SJSA1 (cell line): ENCODE measurements at regions not wholly inside any gene's neighbourhood (a gene's known extent, or its start where the extent isn't known, plus 50 kb on each side); places are given as distances from the start of the nearest gene placed in this dataset.

Source experiments
- DNase-seq, 2 experiments: peaks; one replicate each; pipeline ENCODE4 v3.0.0-alpha.2; 2015 to 2020; ENCODE audit warnings: low spot score in 2 of 2, low read depth in 1 of 2
- H3K27ac ChIP-seq: fragments of 250-450 bp; sonication (Bioruptor Pico); 2 replicates; pipeline ENCODE4 v1.5.1; 2020; ENCODE audit warnings: mild to moderate bottlenecking, moderate library complexity
- H3K27me3 ChIP-seq: fragments of 250-450 bp; sonication (Bioruptor Pico); replicated peaks from 2 replicates; pipeline ENCODE4 v1.5.1; 2020; ENCODE audit warnings: mild to moderate bottlenecking, moderate library complexity
- H3K36me3 ChIP-seq: fragments of 250-450 bp; sonication (Bioruptor Pico); 2 replicates; pipeline ENCODE4 v1.5.1; 2020; ENCODE audit warnings: mild to moderate bottlenecking
- H3K4me1 ChIP-seq: fragments of 250-450 bp; sonication (Bioruptor Pico); replicated peaks from 2 replicates; pipeline ENCODE4 v1.6.1; 2021; ENCODE audit warnings: mild to moderate bottlenecking
- H3K4me3 ChIP-seq: fragments of 250-450 bp; sonication (Bioruptor Pico); 2 replicates; pipeline ENCODE4 v1.5.1; 2020; ENCODE audit warnings: mild to moderate bottlenecking
- H3K9me3 ChIP-seq: fragments of 250-450 bp; sonication (Bioruptor Pico); replicated peaks from 2 replicates; pipeline ENCODE4 v1.5.1; 2020; ENCODE audit warnings: mild to moderate bottlenecking

DNA sequence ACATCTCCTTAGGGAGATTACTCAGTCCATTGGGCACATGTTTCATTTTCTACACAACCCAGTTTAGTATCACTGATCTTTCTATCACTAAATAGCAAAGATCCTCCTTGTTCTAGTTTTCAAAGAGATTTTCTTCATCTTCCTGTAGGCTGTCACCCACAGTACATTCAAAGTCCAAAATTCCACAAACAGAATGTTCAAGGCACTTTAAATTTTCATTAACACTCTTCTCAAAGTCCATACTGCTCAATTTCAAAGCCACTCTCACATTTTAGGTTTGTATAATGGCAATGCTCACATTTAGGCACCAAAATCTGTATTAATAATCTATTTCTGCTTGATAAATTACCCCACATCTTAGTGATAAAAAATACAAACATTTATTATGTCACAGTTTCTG is 152.8 kb downstream of the FSIP2 start:
- H3K4me3 ChIP-seq, result no peak overlapping the region
- H3K27me3 ChIP-seq, result no peaks in the 10 kb centered on the region
- H3K36me3 ChIP-seq, result no peaks in the 10 kb centered on the region
- no peak for DNase-seq
- H3K4me1 ChIP-seq, result no peaks in the 10 kb centered on the region
- H3K9me3 ChIP-seq, result no peaks in the 10 kb centered on the region
- no peak overlapping the region for H3K27ac ChIP-seq

DNA sequence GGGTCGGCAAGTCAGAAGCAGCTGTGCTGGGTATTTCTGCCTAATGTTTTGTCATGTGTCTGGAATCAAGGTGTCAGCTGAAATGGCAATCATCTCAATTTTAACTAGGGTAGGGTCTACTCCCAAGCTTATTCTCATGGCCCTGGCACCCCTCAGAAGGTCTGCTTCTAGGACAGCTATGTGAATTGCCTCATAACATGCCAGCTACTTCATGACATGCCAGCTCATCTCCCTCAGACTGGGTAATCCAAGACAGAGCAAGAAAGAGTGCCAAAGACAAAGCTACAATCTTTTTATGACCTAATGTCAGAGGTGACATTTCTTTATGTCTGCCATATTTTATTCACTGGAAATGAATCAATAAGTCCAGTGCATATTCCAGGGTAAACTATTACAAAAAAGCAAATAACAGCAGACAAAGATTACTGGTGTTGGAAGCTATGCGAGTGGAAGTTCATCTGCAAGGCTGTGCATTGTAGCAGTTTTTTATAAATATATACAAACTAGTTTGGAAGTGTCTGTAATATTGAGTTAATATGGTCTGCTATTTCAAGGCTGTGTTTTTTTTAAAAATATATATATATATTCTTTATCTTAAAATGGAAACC is 153.3 kb downstream of the FSIP2 start:
- Histone ChIP-seq H3K4me1 (no peaks in the 10 kb centered on the region), H3K27me3 (no peaks in the 10 kb centered on the region), H3K36me3 (no peaks in the 10 kb centered on the region), H3K27ac (no peak overlapping the region), H3K4me3 (no peak overlapping the region), H3K9me3 (no peaks in the 10 kb centered on the region)
- no peak for DNase-seq

DNA sequence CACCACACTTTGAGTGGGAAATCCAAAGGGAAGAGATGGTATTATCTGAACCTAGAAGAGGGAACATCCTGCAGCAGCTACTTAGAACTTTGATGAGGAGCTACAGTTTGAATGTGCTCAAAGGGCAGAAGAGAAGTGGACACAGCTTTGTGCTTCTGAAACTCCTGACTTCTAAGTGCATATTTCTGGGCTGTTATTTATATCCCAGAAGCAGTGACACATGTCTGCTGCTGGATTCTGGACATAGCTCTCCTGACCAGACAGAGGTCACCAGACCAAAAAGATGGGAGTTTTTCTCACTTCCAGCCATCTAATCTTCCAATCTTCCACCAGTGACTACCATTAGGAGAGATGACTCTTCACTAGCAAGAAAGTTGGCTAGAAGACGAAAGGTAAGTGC is 153.9 kb downstream of the FSIP2 start:
- H3K36me3 ChIP-seq, result no peaks in the 10 kb centered on the region
- H3K4me1 ChIP-seq, result no peaks in the 10 kb centered on the region
- H3K27me3 ChIP-seq, result no peaks in the 10 kb centered on the region
- no peaks in the 10 kb centered on the region for H3K9me3 ChIP-seq
- H3K4me3 ChIP-seq, result no peak overlapping the region
- no peak overlapping the region for H3K27ac ChIP-seq
- DNase-seq, result no peak

DNA sequence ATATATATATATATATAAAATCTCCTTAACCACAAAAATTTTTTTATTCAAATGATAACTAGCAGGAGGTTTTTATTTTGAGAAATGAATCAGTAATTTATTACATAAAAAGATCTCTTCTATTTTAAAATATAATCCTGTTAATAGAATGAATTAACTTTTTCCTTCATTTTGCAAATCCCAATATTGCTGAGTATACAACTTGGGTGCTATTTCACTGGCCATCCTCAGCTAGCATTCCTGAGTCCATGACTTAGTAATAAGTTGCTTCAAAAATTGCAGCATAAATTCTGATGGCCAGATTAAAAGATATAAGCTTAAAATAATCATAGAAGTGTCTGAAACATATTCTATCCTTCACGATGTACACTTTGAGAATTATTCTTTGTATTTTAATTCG is 155.6 kb downstream of the FSIP2 start:
- Histone ChIP-seq H3K4me1 (no peaks in the 10 kb centered on the region), H3K27me3 (no peaks in the 10 kb centered on the region), H3K36me3 (no peaks in the 10 kb centered on the region), H3K4me3 (no peak overlapping the region), H3K27ac (no peak overlapping the region), H3K9me3 (no peaks in the 10 kb centered on the region)
- DNase-seq, result no peak

DNA sequence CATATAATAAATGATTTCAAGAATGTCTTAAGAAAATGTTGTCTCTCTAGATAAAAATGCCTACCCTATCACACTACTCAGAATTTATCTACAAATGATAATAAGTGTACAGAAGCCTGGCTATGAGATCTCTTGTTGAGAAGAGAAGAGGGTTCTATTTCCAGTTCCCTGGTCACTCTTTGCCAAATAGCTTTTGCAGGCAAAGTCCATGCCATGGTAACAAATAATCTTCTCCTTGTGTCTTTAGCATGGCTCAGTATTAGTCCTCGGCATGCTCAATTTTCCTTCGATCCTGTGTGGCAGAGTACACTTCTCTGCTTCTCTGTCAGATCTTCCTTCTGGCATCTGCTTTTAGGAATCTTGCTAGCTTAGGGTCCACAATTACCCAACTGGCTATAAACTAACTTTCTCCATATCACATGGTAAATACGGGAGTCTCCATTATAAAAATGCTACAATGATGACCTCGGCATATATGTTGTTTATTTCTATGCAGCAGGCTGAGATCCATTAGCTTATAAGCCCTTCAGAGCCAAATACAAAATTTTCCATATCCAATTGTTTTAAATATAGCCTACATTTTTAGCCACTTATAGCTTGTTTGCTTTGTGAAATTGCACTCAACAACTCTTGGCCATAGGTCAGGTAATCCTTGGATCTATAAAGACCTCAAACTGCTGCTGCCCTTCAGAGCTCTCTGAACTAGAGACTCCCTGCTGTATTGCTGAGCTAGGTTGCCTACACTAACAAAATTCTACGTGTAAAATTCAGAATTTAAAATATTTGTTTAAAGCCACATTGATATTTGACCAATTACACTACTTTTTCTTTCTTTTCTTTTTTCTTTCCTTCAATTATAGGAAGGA is 157.5 kb downstream of the FSIP2 start:
- Histone ChIP-seq H3K4me3 (no peak overlapping the region), H3K4me1 (no peaks in the 10 kb centered on the region), H3K36me3 (no peaks in the 10 kb centered on the region), H3K9me3 (no peaks in the 10 kb centered on the region), H3K27ac (no peak overlapping the region), H3K27me3 (no peaks in the 10 kb centered on the region)
- DNase-seq, result no peak

DNA sequence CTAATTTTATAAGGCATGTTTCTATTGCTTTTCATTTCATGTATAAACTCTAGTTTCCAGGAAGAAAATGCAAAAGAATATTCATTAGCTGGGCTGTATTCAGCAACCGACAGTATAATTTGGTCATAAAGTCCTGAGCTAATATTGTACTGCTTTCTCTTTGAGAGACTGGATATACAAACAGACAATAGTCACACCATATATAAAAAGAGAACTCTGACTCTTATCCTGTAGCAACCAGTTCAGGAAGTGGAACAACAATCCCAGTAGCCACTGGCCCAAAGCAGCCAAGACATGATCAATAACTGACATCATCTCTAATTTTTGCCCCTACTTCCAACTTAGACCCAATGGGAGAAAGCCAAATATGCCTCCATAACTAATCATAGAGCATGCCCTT is 160.8 kb downstream of the FSIP2 start:
- Histone ChIP-seq H3K4me3 (no peak overlapping the region), H3K36me3 (no peaks in the 10 kb centered on the region), H3K27me3 (no peaks in the 10 kb centered on the region), H3K27ac (no peak overlapping the region), H3K9me3 (no peaks in the 10 kb centered on the region), H3K4me1 (no peaks in the 10 kb centered on the region)
- no peak for DNase-seq

DNA sequence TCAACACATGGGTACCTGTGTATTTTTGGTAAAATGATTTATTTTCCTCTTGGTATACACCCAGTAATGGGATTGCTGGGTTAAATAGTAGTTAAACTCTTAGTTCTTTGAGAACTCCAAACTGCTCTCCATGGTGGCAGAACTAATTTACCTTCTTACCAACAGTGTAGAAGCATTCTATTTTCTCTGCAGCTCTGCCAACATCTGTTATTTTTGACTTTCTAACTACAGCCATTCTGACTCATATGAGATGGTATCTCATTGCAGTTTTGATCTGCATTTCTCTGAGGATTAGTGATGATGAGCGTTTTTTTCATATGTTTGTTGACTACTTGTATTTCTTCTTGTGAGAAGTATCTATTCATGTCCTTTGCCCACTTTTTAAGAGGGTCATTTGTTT is 180.6 kb downstream of the FSIP2 start:
- no peak overlapping the region for H3K4me3 ChIP-seq
- no peak overlapping the region for H3K27ac ChIP-seq
- no peaks in the 10 kb centered on the region for H3K27me3 ChIP-seq
- no peaks in the 10 kb centered on the region for H3K36me3 ChIP-seq
- no peak for DNase-seq
- no peaks in the 10 kb centered on the region for H3K4me1 ChIP-seq
- no peaks in the 10 kb centered on the region for H3K9me3 ChIP-seq

DNA sequence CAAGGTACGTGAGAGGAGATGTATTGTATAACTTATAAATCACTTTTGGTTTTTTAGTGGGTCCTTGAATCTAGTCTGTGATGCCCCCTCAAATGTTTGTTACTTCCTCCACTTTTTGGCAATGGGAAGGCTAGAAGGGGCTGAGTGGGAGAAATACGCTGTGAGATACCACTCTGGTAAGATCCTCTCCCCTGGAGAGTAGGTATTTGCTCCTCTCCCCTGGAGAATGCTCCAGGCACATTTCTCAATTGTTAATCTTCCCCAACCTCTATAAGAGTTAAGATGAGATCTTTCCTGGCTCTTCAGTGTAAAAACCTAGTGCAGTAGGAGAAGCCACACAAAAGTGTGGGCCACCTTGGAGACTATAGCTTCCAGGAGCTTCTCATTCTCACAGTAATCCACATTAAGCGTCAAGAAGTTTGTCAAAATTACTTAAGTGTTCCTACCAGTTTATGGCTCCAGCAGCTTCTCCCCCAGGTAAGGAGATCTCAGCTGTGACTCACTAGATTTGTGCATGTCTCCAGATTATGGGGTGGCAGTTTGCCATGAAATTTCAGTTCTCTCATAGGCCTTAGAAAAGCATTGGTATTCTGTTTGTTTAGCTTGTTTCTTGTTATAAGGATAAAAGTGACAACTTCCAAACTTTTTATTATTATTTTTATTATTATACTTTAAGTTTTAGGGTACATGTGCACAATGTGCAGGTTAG is 182.6 kb downstream of the FSIP2 start:
- H3K4me3 ChIP-seq, result no peak overlapping the region
- H3K27ac ChIP-seq, result no peak overlapping the region
- H3K36me3 ChIP-seq, result no peaks in the 10 kb centered on the region
- H3K27me3 ChIP-seq, result no peaks in the 10 kb centered on the region
- no peaks in the 10 kb centered on the region for H3K9me3 ChIP-seq
- no peak for DNase-seq
- no peaks in the 10 kb centered on the region for H3K4me1 ChIP-seq

DNA sequence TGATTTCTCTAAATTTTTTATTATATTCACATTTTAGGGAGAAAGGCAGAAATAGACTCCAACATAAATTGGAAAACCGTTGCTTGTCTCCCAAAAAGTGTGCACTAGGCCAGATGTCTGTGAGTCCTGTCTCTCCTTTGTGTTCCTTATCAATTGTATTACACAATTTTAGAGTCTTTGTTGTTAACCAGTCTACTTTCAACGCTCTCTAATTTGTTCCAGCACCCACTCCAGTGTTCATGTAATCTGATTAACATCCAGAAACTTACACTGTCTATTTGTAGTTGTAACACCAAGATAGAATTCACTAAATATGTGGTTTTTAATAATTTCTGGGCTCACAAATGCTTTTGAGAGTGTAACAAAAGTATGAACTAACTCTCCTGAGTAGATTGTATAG is 195.6 kb downstream of the FSIP2 start:
- H3K27me3 ChIP-seq, result no peaks in the 10 kb centered on the region; the same call in 1 of the 2 replicates
- H3K9me3 ChIP-seq, result no peaks in the 10 kb centered on the region
- DNase-seq, result no peak
- no peak overlapping the region for H3K27ac ChIP-seq
- H3K4me1 ChIP-seq, result no peaks in the 10 kb centered on the region
- no peak overlapping the region for H3K4me3 ChIP-seq
- no peaks in the 10 kb centered on the region for H3K36me3 ChIP-seq

DNA sequence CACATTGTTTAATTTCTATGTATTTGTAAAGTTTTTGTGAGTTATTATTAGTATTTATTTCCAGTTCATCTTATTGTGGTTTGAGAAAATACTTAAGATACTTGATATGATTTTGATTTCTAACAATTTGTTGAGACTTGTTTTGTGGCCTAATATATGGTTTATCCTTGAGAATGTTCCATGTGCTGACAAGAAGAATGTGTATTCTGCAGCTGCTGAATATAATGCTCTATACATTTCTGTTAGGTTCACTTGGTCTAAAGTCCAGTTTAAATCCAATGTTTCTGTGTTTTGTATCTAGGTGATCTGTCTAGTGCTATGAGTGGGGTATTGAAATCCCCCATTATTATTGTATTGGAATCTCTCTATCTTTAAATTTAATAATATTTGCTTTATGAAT is 201.3 kb downstream of the FSIP2 start:
- Histone ChIP-seq H3K4me3 (no peak overlapping the region), H3K27me3 (no peaks in the 10 kb centered on the region), H3K27ac (no peak overlapping the region), H3K9me3 (no peaks in the 10 kb centered on the region), H3K4me1 (no peaks in the 10 kb centered on the region), H3K36me3 (no peaks in the 10 kb centered on the region)
- DNase-seq, result no peak

DNA sequence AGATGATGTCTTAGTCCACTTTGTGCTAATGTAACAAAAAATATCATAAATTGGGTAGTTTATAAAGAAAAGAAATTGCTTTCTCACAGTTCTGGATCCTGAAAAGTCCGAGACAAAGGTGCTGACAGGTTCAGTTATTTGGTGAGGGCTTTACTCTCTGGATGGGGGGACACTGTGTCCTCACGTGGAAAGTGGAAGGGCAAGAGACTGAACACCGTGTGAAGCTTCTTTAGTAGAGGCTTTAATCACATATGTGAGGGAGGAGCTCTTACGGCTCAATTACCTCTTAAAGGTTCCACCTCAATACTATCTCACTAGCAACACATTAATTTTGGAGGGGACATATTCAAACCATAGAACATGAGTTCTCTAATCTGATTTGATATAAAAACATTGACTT is 204.3 kb downstream of the FSIP2 start:
- Histone ChIP-seq H3K4me1 (no peaks in the 10 kb centered on the region), H3K4me3 (no peak overlapping the region), H3K27ac (no peak overlapping the region), H3K27me3 (no peaks in the 10 kb centered on the region), H3K9me3 (no peaks in the 10 kb centered on the region), H3K36me3 (no peaks in the 10 kb centered on the region)
- no peak for DNase-seq

DNA sequence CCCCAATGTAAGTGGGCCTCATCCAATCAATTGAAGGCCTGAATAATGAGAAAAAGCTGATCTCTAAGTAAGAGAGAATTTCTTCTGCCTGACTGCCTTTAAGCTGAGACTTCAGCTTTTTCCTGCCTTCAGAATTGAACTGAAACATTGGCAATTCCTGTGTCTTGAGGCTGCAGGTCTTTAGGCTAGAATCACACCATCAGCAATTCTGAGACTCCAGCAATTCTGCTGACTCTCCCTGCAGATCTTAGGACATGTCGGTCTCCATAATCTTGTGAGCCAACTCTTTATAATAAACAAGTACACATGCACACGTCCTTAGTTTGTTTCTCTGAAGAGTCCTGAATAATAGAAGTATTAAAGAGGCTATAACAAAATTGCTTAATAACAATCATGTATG is 209.1 kb downstream of the FSIP2 start:
- no peak for DNase-seq
- Histone ChIP-seq H3K4me3 (no peak overlapping the region), H3K4me1 (no peaks in the 10 kb centered on the region), H3K36me3 (no peaks in the 10 kb centered on the region), H3K27ac (no peak overlapping the region), H3K27me3 (no peaks in the 10 kb centered on the region), H3K9me3 (no peaks in the 10 kb centered on the region)

DNA sequence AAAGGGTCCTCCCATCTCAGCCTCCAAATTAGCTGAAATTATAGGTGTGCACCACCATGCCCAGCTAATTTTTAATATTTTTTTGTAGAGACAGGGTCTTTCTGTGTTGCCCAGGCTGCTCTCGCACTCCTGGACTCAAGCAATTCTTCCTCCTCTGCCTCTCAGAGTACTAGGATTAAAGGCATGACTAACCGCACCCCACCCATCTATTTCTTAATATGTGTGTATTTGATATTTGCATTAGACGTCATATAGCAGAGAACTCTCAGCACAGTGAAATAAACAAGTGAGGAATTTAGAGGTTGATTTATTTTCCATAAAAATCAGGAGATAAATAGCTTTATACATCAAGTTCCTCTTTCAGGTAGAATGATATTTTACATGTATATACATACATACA is 213.5 kb downstream of the FSIP2 start:
- no peaks in the 10 kb centered on the region for H3K36me3 ChIP-seq
- no peak for DNase-seq
- no peaks in the 10 kb centered on the region for H3K9me3 ChIP-seq
- H3K27ac ChIP-seq, result no peak overlapping the region
- H3K27me3 ChIP-seq, result no peaks in the 10 kb centered on the region
- H3K4me3 ChIP-seq, result no peak overlapping the region
- no peaks in the 10 kb centered on the region for H3K4me1 ChIP-seq

DNA sequence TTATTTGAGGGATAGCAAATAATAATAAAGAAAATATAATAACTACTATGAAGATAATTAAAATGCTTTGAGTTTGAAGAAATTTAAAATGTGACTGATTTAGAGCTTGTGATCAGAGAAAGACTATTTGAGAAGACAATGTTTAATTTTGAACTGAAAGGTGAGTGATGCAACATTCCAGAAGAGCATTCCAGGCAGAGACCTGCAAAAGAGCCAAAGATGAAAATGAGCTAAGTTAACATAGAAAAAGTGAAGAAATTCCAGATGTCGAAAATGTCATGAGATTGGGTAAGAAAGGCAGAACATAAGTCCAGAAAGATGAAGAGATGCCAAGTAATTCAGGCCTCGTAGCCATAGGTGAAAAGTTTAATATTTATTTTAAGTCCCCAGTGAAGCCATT is 215.8 kb downstream of the FSIP2 start:
- no peaks in the 10 kb centered on the region for H3K36me3 ChIP-seq
- no peaks in the 10 kb centered on the region for H3K9me3 ChIP-seq

More for the DNA sequence above, 215.8 kb downstream of the FSIP2 start:
- H3K4me3 ChIP-seq, result no peak overlapping the region
- no peak for DNase-seq
- H3K27me3 ChIP-seq, result no peaks in the 10 kb centered on the region
- H3K27ac ChIP-seq, result no peak overlapping the region
- H3K4me1 ChIP-seq, result no peaks in the 10 kb centered on the region
